ENCODE measurements at regions not wholly inside any gene's neighbourhood (a gene's known extent, or its start where the extent isn't known, plus 50 kb on each side); places are given as distances from the start of the nearest gene placed in this dataset.

DNA sequence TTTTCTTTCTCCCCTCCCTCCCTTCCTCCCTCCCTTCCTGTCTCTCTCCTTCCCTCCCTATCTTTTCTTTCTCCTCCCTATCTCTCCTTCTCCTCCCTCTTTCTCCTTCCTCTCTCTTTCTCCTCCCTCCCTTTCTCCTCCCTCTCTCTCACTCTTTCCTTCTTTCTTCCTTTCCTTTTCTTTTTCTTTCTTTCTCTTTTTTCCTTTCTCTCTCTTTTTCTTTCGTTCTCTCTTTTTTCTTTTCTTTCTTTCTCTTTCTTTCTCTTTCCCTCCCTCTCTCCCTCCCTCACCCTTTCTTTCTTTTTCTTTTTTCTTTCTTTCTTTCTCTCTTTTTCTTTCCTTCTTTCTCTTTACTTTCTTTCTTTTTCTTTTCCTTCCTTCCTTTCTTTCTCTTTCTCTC, 169.7 kb upstream of the LINC00305 start:
- TF ChIP-seq CTCF (conservative IDR thresholded peaks at IDR 0.05; ENCODE audit: low read length) (no peak), EZH2phosphoT487 (IDR thresholded peaks at IDR 0.05; ENCODE audit: borderline replicate concordance, low read depth, low read length) (no peak)
